H9 (cell line): ENCODE measurements at regions not wholly inside any gene's neighbourhood (a gene's known extent, or its start where the extent isn't known, plus 50 kb on each side); places are given as distances from the start of the nearest gene placed in this dataset.

Experiments
- DNase-seq: peaks from one replicate; pipeline ENCODE4 v3.0.0-alpha.2; 2017
- H2AFZ ChIP-seq: one replicate; pipeline ENCODE4 v1.6.1; 2013; ENCODE audit warnings: mild to moderate bottlenecking, low read length, control low read depth, moderate library complexity
- H2AK5ac ChIP-seq: 2 replicates; pipeline ENCODE4 v1.6.1; 2013; ENCODE audit warnings: low read length, control low read depth, mixed read lengths; ENCODE audit not compliant: insufficient read length
- H2BK120ac ChIP-seq: one replicate; pipeline ENCODE4 v1.6.1; 2013; ENCODE audit warnings: low read depth, mild to moderate bottlenecking, low read length, control low read depth, inconsistent platforms; ENCODE audit not compliant: poor library complexity, severe bottlenecking
- H2BK12ac ChIP-seq: 2 replicates; pipeline ENCODE4 v1.6.1; 2013; ENCODE audit warnings: low read length, control low read depth, mixed read lengths, low read depth; ENCODE audit not compliant: insufficient read length
- H2BK15ac ChIP-seq: 2 replicates; pipeline ENCODE4 v1.6.1; 2013; ENCODE audit warnings: low read depth, low read length, control low read depth
- H2BK20ac ChIP-seq: one replicate; pipeline ENCODE4 v1.6.1; 2013; ENCODE audit warnings: low read depth, mild to moderate bottlenecking, low read length, control low read depth, inconsistent platforms; ENCODE audit not compliant: poor library complexity, severe bottlenecking
- H2BK5ac ChIP-seq: 2 replicates; pipeline ENCODE4 v1.6.1; 2013; ENCODE audit warnings: low read length, control low read depth, mixed read lengths; ENCODE audit not compliant: insufficient read length
- H3K14ac ChIP-seq: 2 replicates; pipeline ENCODE4 v1.6.1; 2013; ENCODE audit warnings: low read length, control low read depth; ENCODE audit not compliant: insufficient read depth
- H3K18ac ChIP-seq: 2 replicates; pipeline ENCODE4 v1.6.1; 2013; ENCODE audit warnings: low read depth, mild to moderate bottlenecking, mixed read lengths, low read length, control low read depth; ENCODE audit not compliant: insufficient read length
- H3K23ac ChIP-seq: 2 replicates; pipeline ENCODE4 v1.6.1; 2013; ENCODE audit warnings: low read length, control low read depth, mixed read lengths, low read depth; ENCODE audit not compliant: insufficient read length
- H3K23me2 ChIP-seq: 2 replicates; pipeline ENCODE4 v1.6.1; 2013; ENCODE audit warnings: low read depth, mild to moderate bottlenecking, mixed read lengths, low read length, control low read depth; ENCODE audit not compliant: insufficient read length, poor library complexity, severe bottlenecking
- H3K27ac ChIP-seq: 2 replicates; pipeline ENCODE4 v1.5.1; 2013; ENCODE audit warnings: low read length, control low read depth, mixed read lengths, low read depth; ENCODE audit not compliant: insufficient read length
- H3K27me3 ChIP-seq: 2 replicates; pipeline ENCODE4 v1.6.1; 2013; ENCODE audit warnings: low read length, control low read depth, inconsistent platforms; ENCODE audit not compliant: insufficient read depth
- H3K4ac ChIP-seq: 2 replicates; pipeline ENCODE4 v1.6.1; 2013; ENCODE audit warnings: low read depth, mild to moderate bottlenecking, control low read depth, inconsistent platforms, low read length, moderate library complexity
- H3K4me1 ChIP-seq: 2 replicates; pipeline ENCODE4 v1.6.1; 2013; ENCODE audit warnings: low read length, control low read depth, inconsistent platforms; ENCODE audit not compliant: insufficient read depth
- H3K4me2 ChIP-seq: 2 replicates; pipeline ENCODE4 v1.6.1; 2013; ENCODE audit warnings: low read length, control low read depth, mixed read lengths; ENCODE audit not compliant: insufficient read length, insufficient read depth
- H3K56ac ChIP-seq: 2 replicates; pipeline ENCODE4 v1.6.1; 2013; ENCODE audit warnings: low read depth, mild to moderate bottlenecking, mixed read lengths, low read length, control low read depth; ENCODE audit not compliant: insufficient read length
- H3K79me1 ChIP-seq: 2 replicates; pipeline ENCODE4 v1.6.1; 2013; ENCODE audit warnings: low read depth, mild to moderate bottlenecking, moderate library complexity, low read length, control low read depth, inconsistent platforms; ENCODE audit not compliant: insufficient read depth, poor library complexity, severe bottlenecking
- H3K79me2 ChIP-seq: 2 replicates; pipeline ENCODE4 v1.6.1; 2013; ENCODE audit warnings: low read length, control low read depth, inconsistent platforms; ENCODE audit not compliant: insufficient read depth
- H3K9ac ChIP-seq: 2 replicates; pipeline ENCODE4 v1.6.1; 2013; ENCODE audit warnings: low read length, control low read depth, mixed read lengths; ENCODE audit not compliant: insufficient read length; ENCODE audit errors: extremely low read depth
- H3K9me3 ChIP-seq: one replicate; pipeline ENCODE4 v1.6.1; 2013; ENCODE audit warnings: low read depth, low read length, inconsistent platforms; ENCODE audit not compliant: control insufficient read depth
- H3T11ph ChIP-seq: one replicate; pipeline ENCODE4 v1.6.1; 2013; ENCODE audit warnings: mild to moderate bottlenecking, low read length, control low read depth, inconsistent platforms
- H4K20me1 ChIP-seq: one replicate; pipeline ENCODE4 v1.6.1; 2013; ENCODE audit not compliant: control insufficient read depth, insufficient read length, insufficient read depth
- H4K5ac ChIP-seq: 2 replicates; pipeline ENCODE4 v1.6.1; 2013; ENCODE audit warnings: low read depth, mild to moderate bottlenecking, mixed read lengths, low read length, control low read depth; ENCODE audit not compliant: insufficient read length
- H4K8ac ChIP-seq: replicated peaks from 2 replicates; pipeline ENCODE4 v1.6.1; 2013; ENCODE audit warnings: low read length, control low read depth, mixed read lengths, low read depth; ENCODE audit not compliant: insufficient read length
- H4K91ac ChIP-seq: 2 replicates; pipeline ENCODE4 v1.6.1; 2013; ENCODE audit warnings: low read depth, mild to moderate bottlenecking, moderate library complexity, mixed read lengths, low read length, control low read depth; ENCODE audit not compliant: insufficient read length
- H3K27ac Mint-ChIP-seq, 3 experiments: 2 replicates in 2 of 3; 3 replicates in 1 of 3; pipeline ENCODE4 v1.8.0; 2020 to 2021; ENCODE audit warnings: mixed read lengths in 3 of 3, mild to moderate bottlenecking in 1 of 3, moderate library complexity in 1 of 3
- H3K27me3 Mint-ChIP-seq: 2 replicates; pipeline ENCODE4 v1.8.0; 2021; ENCODE audit warnings: low read depth, mild to moderate bottlenecking, moderate library complexity, mixed read lengths
- H3K36me3 Mint-ChIP-seq, 3 experiments: 2 replicates in 2 of 3; 3 replicates in 1 of 3; pipeline ENCODE4 v1.8.0; 2020 to 2021; ENCODE audit warnings: low read depth in 3 of 3, mixed read lengths in 3 of 3; ENCODE audit not compliant: insufficient read depth in 1 of 3
- H3K4me1 Mint-ChIP-seq, 2 experiments: 2 replicates each; pipeline ENCODE4 v1.8.0; 2020; ENCODE audit warnings: mixed read lengths in 2 of 2
- H3K4me3 Mint-ChIP-seq, 2 experiments: 2 replicates in 1 of 2; 3 replicates in 1 of 2; pipeline ENCODE4 v1.8.0; 2020 to 2021; ENCODE audit warnings: mild to moderate bottlenecking in 2 of 2, mixed read lengths in 2 of 2, moderate library complexity in 1 of 2
- H3K9me3 Mint-ChIP-seq, 2 experiments: 2 replicates in 1 of 2; 3 replicates in 1 of 2; pipeline ENCODE4 v1.8.0; 2020; ENCODE audit warnings: mild to moderate bottlenecking in 2 of 2, mixed read lengths in 2 of 2, moderate library complexity in 1 of 2
- WGBS: extraction: QIAGEN DNeasy Blood & Tissue Kit; methylation state at CpG from one replicate; pipeline ENCODE4 v1.1.7; 2013; ENCODE audit warnings: missing lambda C conversion rate, low lambda C conversion rate, mixed read lengths; ENCODE audit not compliant: insufficient read length; ENCODE audit errors: extremely low coverage; 5-methylcytosine and 5-hydroxymethylcytosine counted together
- TF ChIP-seq, protein P1 (sequence below): fragments of 200-600 bp; sonication (generic); conservative IDR thresholded peaks from 3 replicates; pipeline ENCODE4 v1.8.0; 2021; ENCODE audit warnings: antibody characterized with exemption, mild to moderate bottlenecking

DNA sequence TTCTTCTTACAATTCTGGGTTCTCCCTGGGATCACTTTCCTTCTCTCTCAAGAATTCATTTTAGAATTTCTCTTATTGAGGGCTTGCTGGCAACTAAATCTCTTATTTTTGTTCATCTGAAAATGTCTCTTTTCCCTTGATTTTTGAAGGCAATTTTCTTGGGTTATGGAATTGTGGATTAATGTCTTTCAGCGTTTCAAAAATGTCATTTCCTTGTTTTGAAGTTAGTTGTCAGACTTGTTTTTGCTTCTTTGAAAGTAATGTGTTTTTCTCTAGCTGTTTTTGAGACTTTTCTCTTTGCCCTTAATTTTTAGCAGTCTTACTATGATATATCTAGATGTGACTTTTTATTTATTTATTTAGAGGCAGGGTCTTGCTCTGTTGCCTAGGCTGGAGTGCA lies 205.7 kb downstream of the CHIC2 start:
- no peak overlapping the region for H3K4ac ChIP-seq
- H2AK5ac ChIP-seq, result no peak overlapping the region
- H3K27ac ChIP-seq, result no peak overlapping the region
- no peak overlapping the region for H3K14ac ChIP-seq
- Mint-ChIP-seq H3K36me3 (no peaks in the 10 kb centered on the region), H3K27ac (no peak overlapping the region), H3K4me1 (no peaks in the 10 kb centered on the region), H3K9me3 (no peaks in the 10 kb centered on the region), H3K27me3 (no peaks in the 10 kb centered on the region), H3K4me3 (no peak overlapping the region)
- no peaks in the 10 kb centered on the region for H3K27me3 ChIP-seq
- H3K4me2 ChIP-seq, result no peak overlapping the region
- H2BK20ac ChIP-seq, result no peak overlapping the region
- H4K8ac ChIP-seq, result no peak overlapping the region
- no peak overlapping the region for H3T11ph ChIP-seq
- H3K9ac ChIP-seq, result no peak overlapping the region
- no peak overlapping the region for H2BK5ac ChIP-seq
- no peak overlapping the region for H3K23ac ChIP-seq
- TF ChIP-seq, protein P1, sequence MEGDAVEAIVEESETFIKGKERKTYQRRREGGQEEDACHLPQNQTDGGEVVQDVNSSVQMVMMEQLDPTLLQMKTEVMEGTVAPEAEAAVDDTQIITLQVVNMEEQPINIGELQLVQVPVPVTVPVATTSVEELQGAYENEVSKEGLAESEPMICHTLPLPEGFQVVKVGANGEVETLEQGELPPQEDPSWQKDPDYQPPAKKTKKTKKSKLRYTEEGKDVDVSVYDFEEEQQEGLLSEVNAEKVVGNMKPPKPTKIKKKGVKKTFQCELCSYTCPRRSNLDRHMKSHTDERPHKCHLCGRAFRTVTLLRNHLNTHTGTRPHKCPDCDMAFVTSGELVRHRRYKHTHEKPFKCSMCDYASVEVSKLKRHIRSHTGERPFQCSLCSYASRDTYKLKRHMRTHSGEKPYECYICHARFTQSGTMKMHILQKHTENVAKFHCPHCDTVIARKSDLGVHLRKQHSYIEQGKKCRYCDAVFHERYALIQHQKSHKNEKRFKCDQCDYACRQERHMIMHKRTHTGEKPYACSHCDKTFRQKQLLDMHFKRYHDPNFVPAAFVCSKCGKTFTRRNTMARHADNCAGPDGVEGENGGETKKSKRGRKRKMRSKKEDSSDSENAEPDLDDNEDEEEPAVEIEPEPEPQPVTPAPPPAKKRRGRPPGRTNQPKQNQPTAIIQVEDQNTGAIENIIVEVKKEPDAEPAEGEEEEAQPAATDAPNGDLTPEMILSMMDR, result no peak
- no peak overlapping the region for H2BK120ac ChIP-seq
- no peak overlapping the region for H4K91ac ChIP-seq
- H4K5ac ChIP-seq, result no peak overlapping the region
- H3K4me1 ChIP-seq, result no peaks in the 10 kb centered on the region
- DNase-seq, result no peak
- no peaks in the 10 kb centered on the region for H3K79me1 ChIP-seq
- no peaks in the 10 kb centered on the region for H4K20me1 ChIP-seq
- H3K79me2 ChIP-seq, result no peaks in the 10 kb centered on the region; the same call in 1 of the 2 replicates
- no CpG with 5 or more reads among the region's 1 CpG for WGBS
- no peak overlapping the region for H3K56ac ChIP-seq
- H2BK15ac ChIP-seq, result no peak overlapping the region
- H2AFZ ChIP-seq, result no peak overlapping the region
- H2BK12ac ChIP-seq, result no peak overlapping the region
- H3K18ac ChIP-seq, result no peak overlapping the region
- no peaks in the 10 kb centered on the region for H3K9me3 ChIP-seq
- no peaks in the 10 kb centered on the region for H3K23me2 ChIP-seq
